Iris pigment epithelial cell (primary cell): ENCODE measurements at regions not wholly inside any gene's neighbourhood (a gene's known extent, or its start where the extent isn't known, plus 50 kb on each side); places are given as distances from the start of the nearest gene placed in this dataset.
A peak's percentile ranks its signal among the peaks of the same experiment; 100 is the strongest.

ENCODE experiments used
- DNase-seq: peaks from one replicate; pipeline ENCODE4 v3.0.0-alpha.2; 2011; ENCODE audit warnings: low read depth

DNA sequence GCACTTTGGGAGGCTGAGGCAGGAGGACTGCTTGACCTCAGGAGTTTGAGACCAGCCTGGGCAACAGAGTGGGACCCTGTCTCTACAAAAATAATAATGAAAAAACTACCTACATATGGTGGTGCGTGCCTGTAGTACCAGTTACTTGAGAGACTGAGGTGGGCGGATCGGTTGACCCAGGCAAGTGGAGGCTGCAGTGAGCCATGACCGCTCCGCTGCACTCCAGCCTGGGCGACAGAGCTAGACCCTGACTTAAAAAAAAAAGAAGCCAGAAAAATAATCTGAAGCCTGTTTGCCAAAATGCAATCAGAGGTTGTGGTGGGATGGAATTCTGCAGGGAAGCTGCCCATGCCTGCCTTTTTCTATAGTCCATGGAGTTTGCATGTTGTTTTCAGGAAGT lies 50.4 kb upstream of the GGTA1 start:
- DNase-seq, result no peak

DNA sequence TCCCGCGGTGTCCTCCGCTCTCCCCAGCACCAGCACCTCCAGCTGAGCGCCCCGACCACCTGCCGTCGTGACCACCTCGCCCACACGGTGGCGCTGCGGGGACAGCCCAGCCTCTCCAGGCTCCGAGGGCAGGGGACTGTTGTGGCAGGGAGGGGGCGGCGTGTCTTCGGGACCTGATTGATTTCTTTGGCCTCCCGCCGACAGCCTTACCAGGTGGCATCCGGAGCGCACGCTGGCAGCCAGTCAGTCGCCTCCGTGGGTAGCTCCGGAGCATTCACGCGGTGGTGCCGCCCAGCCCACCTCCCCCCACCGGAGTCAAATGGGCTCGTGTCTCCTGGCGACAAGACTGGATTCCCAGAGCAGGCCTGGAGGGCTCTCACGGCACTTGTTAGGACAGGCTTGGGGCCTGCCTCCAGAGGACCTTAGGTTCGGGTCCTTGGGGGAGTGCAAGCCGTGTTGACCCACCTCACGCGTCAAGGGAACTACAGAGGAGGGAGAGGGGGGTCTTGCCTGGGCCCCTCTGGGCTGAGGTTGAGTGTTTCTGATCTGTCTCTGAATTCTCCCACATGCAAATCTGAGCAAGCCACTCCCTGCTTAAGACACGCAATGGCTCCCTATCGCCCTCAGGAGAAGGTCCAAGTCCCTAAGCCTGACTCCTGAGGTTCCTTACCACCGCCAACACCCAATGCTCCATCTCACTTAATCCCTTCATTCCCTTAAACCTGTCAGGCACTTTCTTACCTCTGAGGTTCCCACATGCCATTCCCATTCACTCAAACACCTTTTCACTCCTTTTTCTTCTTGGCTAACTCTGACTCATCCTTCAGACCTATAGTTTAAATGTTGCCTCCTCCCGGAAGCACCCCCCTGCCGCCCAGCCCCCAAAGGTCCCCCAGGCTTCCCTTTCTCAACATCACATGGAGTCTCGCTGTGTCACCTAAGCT lies 51.2 kb upstream of the GGTA1 start:
- peak; percentile 48 for DNase-seq

DNA sequence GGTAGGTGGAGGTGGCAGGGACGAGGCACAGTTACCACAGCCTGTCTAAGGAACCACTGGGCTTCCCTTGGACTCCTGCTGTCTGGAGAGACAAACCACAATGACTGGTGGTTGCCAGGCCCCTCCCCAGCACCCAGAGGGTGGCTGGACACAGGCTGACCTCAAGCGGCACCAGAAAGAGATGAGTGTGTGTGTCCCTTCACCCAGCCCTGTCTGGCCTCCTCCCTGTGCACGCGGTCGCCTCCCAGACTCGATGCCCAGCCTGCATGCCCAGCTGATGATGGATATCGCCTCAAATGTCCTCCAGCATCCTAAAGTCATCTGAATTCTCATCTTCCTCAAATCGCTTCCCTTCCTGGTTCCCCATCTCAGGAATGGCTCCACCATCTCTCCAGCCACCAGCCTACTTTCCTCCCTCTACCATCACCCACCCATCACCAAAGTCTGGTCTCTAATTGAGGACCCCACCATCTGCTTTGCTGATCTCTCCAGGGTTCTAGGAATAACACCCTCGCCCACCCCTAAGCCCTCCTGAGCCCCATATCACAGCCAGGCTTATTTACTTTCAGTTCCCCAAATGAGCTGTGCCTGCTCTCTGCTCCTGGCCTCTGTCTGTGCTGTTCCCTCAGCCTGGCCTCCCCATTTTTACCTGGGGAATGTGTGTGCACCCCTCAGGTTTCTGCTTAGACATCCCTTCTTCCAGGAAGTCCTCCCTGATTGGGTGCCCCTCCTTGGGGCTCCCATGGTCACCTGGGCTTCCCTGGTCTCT lies 52.5 kb upstream of the GGTA1 start:
- DNase-seq, result no peak

DNA sequence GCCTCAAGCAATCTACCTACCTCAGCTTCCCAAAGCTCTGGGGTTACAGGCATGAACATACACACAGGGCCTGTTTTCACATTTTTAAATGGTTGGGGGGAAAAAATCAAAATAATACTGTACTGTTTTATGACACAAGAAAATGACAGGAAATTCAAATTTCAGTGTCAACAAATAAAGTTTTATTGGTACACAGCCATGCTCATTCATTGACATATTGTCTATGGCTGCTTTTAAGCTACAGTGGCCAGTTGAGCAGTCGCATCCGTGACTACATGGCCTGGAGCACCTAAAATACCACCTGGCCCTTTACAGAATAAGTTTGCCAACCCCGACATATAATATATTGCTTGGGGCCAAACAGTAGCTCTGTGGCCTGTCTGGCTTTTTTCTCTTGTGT lies 56.4 kb upstream of the GGTA1 start:
- DNase-seq, result no peak

DNA sequence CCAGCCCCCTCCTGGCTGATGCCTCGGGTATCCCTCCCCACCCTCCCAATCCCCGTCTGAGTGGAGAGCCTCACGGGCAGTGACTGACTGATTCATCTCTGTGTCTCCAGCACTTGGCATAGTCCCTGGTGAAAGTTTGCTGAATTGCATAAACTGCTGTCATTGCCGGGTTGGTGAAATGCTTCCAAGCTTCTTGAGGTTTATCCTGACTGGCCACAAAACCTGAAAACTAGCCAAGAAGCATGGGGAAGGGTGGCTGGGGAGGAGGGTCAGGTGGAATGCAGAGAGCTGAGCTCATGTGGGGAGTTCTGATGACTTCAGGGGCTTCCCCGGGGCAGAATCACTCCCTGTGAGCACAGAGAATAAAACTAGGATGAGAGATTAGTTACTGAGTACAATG lies 56.9 kb upstream of the GGTA1 start:
- peak; percentile 95 for DNase-seq

DNA sequence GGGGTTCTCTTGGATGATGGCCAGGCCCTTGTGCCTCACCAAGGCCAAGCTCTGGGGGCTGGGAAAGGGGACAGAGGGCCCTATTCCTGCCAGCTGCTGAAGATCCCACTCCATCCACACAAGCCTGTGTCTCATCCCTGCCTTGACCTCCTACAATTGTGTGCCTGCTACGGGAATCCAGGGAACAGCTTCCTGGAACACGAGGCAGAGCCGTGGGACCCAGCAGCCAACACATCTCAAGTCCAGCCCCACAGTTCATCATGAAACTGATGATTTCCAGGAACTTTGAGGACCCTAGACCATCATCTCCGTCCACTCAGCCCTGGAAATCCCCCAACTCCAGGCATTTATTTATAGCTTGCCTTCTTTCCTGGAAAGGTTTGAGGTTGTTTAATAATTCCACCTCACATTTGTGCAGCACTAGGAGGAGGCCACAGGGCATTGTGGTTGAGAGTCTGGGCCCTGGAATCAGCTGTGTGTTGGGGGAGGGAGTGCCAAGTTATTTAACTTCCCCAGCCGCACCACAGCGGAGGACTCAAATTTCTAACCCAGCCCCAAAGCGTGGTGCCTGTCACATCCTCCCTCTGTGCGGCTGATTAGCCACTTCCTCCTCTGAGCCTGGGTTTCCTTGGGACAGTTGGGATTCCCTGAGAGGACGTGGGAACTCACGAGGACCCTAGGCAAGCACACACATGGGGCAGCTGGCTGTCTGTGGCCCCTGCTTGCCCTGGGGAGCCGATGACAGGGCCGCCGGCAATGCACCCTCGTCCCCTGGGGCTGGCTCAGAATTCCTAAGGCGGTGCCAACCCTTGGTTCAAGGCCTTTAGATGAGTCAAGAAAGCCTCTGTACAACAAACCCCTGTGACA lies 58.2 kb upstream of the GGTA1 start:
- DNase-seq, result peak; percentile 89

DNA sequence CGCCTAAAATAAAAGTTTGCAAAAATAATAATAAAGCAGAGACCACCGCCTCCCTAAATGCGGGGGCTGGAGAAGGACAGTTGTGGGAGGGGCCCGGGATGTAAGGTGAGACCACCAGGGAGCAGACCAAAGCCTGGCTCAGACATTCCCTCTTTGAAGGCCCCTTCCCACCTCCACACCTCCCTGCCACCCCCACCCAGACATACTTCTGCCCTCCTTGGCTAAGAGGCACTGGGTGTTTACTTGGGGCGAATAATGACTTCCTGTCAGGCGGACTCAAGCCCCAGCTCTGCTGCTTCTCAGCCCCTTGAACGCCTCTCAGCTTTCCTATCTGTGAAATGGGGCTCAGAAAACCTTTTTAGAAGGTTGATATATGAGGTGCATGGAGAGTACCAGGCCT lies 58.8 kb upstream of the GGTA1 start:
- DNase-seq, result no peak

DNA sequence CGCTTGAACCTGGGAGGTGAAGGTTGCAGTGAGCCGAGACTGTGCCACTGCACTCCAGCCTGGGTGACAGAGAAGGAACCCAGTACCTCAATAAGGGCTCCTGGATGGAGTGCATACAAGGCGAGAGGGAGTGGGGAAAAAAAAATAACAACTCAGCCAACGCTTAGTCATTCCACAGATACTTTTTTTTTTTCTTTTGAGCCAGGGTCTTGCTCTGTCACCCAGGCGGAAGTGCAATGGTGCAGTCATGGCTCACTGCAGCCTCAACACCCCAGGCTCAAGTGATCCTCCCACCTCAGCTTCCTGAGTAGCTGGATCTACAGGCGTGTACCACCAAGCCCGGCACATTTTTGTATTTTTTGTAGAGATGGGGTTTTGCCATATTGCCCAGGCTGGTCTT lies 59.5 kb upstream of the GGTA1 start:
- DNase-seq, result peak; percentile 50

DNA sequence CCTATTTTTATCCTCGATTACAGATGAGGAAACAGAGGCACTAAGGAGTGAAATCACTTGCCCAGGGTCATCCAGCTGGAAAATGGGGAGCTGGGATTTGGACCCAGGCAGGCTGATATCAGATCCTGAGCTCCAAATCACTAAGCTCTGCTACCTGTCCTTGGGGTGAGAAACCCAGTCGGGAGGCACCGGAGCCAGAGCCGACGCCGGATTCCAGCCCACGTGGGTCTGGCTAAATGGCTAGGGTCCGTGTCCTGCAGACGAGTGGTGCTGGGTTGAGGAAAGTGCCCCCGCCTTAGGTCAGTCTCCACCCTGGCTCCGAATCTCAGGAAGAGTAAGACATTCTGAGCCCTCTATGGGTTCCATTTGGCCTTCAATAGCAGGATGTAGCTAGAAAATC lies 61.3 kb upstream of the GGTA1 start:
- DNase-seq, result no peak

DNA sequence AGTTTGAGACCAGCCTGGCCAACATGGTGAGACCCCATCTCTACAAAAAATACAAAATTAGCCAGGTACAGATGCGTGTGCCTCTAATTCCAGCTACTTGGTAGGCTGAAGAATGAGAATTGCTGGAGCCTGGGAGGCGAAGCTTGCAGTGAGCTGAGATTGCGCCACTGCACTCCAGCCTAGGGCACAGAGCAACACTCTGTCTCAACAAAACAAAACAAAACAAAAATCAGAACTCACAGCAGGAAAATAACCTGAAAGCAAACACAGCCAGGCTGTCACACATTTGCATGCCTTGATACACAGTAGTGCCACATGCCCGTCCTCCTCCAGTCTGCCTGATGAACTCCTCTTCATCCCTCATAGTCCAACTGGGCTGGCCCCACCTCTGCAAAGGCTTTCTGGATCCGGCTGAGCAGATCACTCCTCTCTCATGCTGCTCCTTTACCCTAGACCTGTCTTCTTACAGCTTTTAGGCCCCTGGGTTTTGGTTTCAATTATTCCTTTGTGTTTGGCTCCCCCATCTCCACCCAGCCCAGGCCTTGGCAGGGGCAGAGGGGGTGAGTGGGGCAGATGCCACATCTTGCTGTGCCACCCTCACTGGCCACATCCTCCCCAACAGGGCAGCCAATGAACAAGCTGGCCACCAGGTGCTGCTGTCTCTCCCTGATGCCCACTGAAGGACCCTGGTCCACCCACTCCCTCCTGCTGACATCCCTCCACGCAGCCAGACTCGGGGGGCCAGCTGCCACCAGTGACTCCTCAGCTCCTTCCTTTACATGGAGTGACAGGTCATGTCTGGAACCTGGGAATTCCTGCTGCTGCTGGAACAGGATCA lies 62.0 kb upstream of the GGTA1 start:
- no peak for DNase-seq

DNA sequence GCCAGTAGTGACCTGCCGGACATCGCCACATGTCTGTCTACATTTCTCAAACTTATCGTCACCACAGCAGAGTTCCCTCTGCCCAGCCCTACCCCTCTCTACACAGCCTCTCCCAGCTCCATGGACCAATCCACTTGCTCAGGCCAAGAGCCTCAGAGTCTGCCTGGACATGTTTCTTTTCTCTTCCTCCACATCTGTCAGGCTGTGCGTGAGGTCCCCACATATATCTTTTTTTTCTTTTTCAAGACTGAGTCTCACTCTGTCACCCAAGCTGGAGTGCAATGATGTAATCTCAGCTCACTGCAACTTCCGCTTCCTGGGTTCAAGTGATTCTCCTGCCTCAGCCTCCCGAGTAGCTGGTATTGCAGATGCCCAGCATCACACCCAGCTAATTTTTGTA lies 62.7 kb upstream of the GGTA1 start:
- DNase-seq, result no peak

DNA sequence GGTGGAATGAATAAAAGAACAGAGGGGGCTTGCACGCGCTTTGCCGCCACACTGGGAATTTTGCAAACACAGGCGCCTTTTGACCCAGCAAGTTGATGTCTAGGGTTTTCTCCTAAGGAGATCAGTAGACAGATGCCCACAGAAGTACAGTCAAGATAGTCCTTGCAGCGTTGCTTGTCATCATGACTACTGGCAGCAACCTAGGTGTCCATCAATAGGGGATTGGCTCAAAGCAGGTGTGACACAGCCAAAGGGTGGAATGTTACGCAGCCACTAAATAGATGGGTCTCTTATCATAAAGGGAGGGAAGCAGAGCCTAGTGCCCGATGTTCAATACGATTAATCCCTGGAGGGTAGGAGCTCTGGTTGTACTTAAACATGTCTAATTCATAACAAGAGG lies 63.8 kb upstream of the GGTA1 start:
- no peak for DNase-seq

DNA sequence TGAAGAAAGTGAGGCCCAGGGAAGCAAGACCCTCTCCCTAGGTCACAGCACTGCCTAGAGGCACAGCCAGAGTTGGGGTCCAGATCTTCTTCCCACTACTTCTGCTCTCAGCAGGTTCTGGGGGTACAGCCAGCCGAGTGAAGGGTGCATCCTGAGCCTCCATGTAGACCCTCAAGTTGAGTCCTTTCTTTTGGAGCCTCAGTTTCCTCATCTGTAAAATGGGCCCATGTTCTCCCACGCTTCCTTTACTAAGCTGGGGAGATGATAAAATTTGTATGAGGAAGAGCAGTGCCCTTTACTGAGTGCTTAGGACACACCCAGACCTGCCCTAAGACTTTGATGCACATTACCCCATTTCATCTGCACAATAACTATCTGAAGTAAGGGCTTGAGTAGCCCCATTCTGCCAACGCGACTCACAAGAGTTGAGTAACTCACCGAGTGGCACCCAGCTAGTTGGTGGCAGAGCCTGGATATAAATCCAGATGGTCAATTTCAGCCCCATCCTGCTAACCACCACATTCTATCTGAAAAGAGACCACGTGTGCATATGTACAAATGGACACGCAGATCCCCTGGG lies 64.3 kb upstream of the GGTA1 start:
- DNase-seq, result no peak

DNA sequence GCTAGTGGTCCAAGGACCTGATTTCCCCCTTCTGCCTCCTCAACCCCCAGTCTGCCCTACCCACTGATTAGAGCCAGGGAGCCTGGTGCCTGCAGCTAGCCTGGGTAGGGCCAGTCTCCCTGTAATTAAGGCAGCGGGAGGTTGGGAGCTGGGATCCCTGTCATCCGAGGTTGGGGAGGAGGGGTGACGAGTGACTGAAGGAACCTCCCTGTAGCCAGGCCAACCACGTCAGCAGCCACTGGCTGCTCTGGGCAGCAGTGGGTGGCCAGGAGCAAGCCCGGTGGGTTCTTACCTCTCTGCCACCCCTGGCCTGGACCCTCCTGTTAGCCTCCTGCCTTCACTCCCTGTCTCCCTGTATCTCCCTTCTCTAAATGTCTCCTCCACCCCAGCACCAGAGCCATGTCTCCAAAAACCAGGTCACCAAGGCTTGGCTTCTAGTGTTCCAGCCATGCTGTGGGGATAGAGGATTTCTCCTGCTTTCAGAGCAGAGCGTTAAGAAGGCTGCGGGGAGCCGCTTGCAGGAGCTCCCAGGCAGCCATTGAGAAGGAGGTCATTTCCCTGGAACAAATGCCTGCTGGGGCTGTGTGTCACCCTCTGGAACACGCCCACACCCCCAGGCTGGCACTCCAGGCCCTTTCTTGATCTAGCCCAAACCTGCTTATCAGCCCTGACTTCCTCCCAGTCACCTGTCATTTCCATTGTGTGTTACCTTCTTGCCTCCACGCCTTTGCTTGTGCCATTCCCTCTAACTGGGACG lies 65.0 kb upstream of the GGTA1 start:
- DNase-seq, result no peak

DNA sequence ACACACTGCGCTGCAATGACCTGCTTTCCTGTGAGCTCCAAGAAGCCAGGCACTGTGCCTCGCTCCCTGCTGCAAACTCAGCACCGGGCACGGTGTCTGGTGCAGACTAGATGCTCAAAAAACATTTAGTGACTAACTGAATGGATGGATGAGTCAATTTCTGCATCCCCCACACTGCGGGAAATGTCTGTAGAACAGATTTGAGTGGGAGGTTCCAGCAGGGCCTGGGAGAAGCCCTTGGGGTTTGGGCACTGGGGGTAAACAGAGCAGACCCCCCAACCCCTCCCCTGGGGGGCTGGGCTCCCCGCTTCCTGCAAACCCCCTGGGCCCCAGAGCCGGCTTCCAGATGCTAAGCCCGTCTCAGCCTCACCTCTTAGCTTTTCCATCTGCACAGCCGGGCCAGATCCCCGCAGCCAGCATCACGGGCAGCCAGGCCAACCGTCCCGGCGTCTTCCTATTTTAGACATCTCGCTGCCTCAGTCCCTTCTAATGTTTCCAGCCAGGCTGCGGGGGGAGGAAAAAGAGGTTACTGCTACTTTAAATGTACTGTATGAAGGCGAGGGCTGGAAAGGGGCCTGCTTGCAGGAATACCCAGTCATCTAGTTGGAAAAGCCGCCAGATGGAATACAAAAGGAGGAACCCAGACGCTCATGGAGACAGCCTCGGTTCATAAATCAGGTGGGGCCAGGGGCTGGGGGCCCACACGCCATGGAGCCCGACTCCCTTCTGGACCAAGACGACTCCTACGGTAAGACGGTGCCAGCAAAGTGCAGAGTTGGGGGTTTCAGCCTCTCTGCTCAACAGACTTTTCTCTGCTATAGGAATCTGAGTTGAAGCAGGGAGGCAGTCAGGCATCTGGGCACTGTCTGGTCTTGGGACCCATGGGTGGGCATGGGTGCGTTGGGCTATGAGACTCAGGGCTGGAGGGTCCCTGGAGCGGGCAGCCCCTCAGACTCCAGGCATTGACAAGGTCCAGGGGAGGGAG lies 67.1 kb upstream of the GGTA1 start:
- DNase-seq, result peak; percentile 60

DNA sequence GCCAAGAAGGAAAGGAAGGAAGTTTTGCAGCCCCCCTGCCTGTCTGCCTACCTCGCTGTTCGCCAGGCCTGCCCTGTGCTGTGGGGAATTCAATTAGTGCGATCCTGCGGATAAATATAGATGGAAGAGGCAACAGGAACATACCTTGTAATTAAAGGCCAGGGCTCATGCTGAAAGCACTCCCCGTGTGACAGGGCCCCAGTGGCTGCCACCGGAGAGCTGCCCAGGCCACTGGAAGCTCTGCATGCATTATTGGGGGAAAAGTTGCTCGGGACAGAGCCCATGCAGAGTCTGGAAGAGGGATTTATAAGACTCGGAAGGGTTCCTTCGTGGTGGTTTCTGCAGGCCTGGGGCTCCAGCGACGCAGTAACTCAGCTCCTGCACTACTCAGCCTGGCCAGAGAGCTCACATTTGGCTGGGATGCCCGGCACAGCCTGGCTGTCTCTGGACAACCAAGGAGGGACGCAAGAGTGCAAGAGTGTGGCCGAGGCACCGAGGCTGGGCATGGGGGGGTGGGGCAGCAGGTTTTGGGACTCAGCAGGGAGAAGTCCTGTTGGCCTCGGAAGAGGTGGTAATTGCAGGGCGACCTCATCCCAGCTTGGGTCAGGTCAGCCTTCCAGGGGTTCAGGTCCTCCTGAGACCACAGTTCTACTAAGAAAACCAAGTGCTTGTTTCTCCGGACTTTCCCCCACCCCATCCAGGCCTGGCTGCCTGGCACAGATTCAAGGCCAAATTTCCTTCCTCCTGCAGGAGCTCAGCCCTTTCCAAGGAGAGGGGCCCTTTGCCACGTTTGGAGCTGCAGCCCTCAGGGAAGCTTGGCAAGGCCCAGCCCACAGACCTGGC lies 68.1 kb upstream of the GGTA1 start:
- no peak for DNase-seq

DNA sequence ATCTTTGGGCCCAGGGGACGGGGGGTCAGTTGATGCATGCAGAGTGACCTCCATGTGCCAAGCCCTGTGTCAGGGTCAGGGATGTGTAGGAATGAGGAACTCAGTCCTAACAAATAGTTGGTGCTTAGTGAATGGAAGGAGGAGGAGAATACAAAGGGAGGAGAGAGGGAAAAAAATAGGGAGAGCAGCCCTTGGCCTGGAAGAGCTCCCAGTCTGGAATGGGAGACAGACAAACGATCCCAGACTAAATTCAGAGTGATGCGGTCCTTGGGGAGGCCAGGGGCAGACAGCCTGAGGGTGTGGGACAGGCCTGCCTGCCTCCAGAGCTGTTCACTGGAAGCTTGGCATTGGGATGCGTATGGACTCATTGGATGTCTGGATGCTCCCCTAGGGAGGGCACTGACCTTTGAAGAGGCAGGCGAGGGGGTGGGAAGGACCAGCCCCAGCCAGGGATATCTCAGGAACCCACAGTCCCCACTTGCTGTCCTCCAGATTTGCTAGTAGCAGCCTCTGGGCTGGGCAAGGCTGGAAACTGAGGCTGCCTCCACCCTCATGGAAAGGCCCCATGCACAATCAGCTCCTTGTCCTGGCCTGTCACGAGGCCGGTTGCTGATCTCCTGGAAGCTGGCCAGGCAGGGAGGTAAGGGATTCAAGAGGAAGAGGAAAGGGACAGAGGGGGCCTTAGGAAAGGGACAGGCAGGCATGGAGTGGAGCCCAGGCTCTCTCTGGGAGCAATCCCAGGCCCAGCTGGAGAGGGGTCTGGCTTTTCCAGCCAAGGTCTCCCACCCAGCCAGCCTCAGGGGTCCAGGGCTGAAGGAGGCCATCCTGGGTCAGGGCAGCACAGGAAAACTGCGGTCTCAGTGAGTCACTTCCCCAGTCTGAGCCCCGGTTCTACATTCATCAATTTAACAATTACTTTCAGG lies 69.0 kb upstream of the GGTA1 start:
- no peak for DNase-seq
